ENCODE measurements at regions not wholly inside any gene's neighbourhood (a gene's known extent, or its start where the extent isn't known, plus 50 kb on each side); places are given as distances from the start of the nearest gene placed in this dataset.

DNA sequence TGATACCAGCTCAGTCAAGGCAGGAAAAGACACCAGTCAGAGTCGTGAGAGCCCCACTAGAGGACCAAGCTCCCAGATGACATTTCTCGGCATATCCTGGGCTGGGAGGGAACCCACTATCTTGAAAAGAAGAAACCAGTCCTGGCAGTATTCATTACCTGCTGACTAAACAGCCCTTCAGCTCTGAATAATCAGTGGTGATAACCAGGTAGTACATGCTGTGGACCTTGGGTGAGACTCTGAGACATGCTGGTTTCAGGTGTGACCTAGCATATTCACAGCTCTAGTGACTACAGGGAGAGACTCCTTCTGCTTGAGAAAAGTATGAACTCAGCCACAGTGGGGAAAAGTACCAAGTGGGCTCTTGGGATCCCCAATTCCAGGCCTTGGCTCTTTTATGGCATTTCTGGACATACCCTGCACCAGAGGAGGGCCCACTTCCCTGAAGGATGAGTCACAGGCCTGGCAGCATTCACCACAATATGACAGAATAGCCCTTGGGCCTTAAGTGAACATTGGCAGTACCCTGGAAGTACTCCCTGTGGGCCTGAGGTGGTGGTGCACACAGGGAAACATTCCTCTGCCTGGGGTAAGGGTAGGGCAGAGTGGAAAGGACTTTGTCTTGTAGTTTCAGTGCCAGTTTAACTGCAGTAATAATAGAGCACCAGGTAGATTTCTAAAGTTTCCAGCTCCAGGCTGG is 82.6 kb upstream of the SLC38A4 start:
- TF ChIP-seq, protein P1, sequence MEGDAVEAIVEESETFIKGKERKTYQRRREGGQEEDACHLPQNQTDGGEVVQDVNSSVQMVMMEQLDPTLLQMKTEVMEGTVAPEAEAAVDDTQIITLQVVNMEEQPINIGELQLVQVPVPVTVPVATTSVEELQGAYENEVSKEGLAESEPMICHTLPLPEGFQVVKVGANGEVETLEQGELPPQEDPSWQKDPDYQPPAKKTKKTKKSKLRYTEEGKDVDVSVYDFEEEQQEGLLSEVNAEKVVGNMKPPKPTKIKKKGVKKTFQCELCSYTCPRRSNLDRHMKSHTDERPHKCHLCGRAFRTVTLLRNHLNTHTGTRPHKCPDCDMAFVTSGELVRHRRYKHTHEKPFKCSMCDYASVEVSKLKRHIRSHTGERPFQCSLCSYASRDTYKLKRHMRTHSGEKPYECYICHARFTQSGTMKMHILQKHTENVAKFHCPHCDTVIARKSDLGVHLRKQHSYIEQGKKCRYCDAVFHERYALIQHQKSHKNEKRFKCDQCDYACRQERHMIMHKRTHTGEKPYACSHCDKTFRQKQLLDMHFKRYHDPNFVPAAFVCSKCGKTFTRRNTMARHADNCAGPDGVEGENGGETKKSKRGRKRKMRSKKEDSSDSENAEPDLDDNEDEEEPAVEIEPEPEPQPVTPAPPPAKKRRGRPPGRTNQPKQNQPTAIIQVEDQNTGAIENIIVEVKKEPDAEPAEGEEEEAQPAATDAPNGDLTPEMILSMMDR (IDR thresholded peaks at IDR 0.05; ENCODE audit: control insufficient read depth, insufficient read depth, low read depth, low read length, missing control alignments), result no peak
- no peak overlapping the region for H3K4me3 ChIP-seq (ENCODE audit: control insufficient read depth, low read depth, low read length)
- no peak for DNase-seq (ENCODE audit: low read depth)

DNA sequence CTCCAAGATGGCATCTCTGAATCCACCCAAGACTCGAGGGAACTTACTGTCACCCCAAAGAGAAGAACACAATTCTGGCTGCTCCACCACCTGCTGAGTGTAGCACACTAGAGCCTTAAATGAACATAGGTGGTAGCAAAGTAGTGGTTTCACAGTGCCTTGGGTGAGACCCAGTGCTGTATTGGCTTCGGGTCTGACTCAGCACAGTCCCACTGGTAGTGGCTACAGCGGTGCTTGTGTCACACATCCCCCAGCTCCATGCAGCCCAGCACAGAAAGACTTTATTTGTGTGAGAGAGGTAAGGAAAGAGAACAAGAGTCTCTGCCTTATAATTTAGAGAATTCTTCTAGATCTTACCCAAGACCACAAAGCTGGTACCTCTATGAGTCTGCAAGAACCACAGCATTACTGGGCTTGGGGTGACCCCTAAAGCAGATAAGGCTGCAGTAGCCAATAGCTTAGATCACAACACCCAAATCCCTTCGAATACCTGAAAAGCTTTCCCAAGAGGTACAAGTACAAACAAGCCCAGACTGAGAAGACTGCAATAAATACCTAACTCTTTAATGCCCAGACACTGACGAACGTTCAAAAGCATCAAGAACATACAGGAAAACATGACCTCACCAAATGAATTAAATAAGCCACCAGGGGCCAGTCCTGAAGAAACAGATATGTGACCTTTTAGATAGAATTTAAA is 83.3 kb upstream of the SLC38A4 start:
- TF ChIP-seq, protein P1 (IDR thresholded peaks at IDR 0.05; ENCODE audit: control insufficient read depth, insufficient read depth, low read depth, low read length, missing control alignments), result no peak
- DNase-seq (ENCODE audit: low read depth), result no peak
- no peak overlapping the region for H3K4me3 ChIP-seq (ENCODE audit: control insufficient read depth, low read depth, low read length)

DNA sequence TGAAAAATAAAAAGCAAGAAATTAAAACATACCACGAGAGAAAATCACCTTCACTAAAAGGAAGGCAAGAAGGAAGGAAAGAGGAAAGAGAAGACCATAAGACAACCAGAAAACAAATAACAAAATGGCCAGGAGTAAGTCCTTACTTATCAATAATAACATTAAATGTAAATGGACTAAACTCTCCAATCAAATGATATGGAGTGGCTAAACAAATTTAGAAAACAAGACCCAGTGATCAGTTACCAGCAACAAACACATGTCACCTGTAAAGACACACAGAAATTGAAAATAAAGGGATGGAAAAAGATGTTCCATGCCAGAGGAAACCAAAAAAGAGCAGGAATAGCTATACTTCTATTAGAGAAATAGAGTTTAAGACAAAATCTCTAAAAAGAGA is 85.0 kb upstream of the SLC38A4 start:
- TF ChIP-seq, protein P1 (IDR thresholded peaks at IDR 0.05; ENCODE audit: control insufficient read depth, insufficient read depth, low read depth, low read length, missing control alignments), result no peak
- H3K4me3 ChIP-seq (ENCODE audit: control insufficient read depth, low read depth, low read length), result no peak overlapping the region
- no peak for DNase-seq (ENCODE audit: low read depth)

DNA sequence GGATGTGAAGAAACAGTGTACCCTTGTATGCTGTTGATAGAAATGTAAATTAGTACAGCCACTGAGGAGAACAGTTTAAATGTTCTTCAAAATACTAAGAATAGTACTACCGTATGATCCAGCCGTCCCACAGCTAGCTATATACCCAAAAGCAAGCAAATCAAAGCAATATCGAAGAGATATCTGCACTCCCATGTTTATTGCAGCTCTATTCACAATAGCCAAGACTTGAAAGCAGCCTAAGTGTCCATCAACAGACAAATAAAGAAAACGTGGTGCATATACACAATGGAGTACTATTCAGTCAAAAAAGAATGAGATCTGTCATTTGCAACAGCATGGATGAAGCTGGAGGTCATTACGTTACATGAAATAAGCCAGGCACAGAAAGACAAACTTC is 88.5 kb upstream of the SLC38A4 start:
- DNase-seq (ENCODE audit: low read depth), result no peak
- no peak overlapping the region for H3K4me3 ChIP-seq (ENCODE audit: control insufficient read depth, low read depth, low read length)
- TF ChIP-seq, protein P1 (IDR thresholded peaks at IDR 0.05; ENCODE audit: control insufficient read depth, insufficient read depth, low read depth, low read length, missing control alignments), result no peak

DNA sequence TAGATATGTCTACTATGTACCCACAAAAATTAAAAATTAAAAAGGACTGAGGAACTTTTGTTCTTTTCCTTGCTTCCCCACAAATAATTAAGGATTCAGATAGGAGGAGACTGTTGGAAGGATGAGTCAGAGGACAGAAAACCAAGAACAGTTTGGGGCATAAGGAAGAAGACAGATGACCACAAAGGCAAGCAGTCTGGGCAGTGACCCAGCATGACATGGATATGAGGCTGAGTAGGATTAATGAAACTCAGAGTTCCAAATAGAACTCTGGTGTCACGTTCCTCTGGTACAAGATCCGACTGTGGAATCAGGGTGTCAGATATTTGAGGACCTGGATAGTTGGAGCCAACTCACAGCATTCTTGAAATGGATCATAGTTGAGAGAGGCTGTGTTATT is 89.3 kb upstream of the SLC38A4 start:
- H3K4me3 ChIP-seq (ENCODE audit: control insufficient read depth, low read depth, low read length), result no peak overlapping the region
- peak; percentile 76 for DNase-seq (ENCODE audit: low read depth)
- TF ChIP-seq, protein P1 (IDR thresholded peaks at IDR 0.05; ENCODE audit: control insufficient read depth, insufficient read depth, low read depth, low read length, missing control alignments), result no peak

DNA sequence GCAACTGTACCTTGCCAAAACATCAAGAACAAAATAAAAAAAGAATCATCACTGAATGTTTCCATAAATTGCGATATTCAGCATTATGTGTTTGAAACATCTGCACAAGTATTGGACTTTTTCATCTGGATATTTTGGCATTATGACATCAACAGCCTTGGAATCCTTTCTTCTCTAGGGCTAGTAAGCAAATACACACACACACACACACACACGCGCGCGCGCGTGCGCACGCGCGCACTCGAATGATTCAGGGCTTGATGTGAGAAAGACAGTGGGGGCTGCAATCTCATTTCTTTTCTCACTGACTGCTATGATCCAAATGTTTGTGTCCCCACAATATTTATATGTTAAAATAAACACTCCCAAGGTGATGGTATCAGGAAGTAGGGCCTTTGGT is 90.0 kb upstream of the SLC38A4 start:
- DNase-seq (ENCODE audit: low read depth), result no peak
- H3K4me3 ChIP-seq (ENCODE audit: control insufficient read depth, low read depth, low read length), result no peak overlapping the region
- TF ChIP-seq, protein P1 (IDR thresholded peaks at IDR 0.05; ENCODE audit: control insufficient read depth, insufficient read depth, low read depth, low read length, missing control alignments), result no peak
